Lung (tissue), 11 donors: ENCODE measurements at regions not wholly inside any gene's neighbourhood (a gene's known extent, or its start where the extent isn't known, plus 50 kb on each side); places are given as distances from the start of the nearest gene placed in this dataset.

ENCODE experiments used
- ATAC-seq: fragments of 200-7000 bp; cut with Tn5 transposase; one replicate; pipeline ENCODE4 v1.9.1; 2020; ENCODE audit warnings: moderate number of reproducible peaks; ENCODE audit not compliant: insufficient read depth, low FRiP score
- DNase-seq, 3 donors: peaks; one replicate each; pipeline ENCODE4 v3.0.0-alpha.2; 2013 to 2017
- H3K27ac ChIP-seq, 2 donors: one replicate each; pipeline ENCODE4 v1.5.1; 2013; ENCODE audit warnings: mild to moderate bottlenecking in 2 of 2, moderate library complexity in 2 of 2, control low read depth in 1 of 2, inconsistent platforms in 1 of 2, low read depth in 1 of 2, low read length in 1 of 2
- H3K27me3 ChIP-seq, 3 donors: one replicate each; pipeline ENCODE4 v1.5.1; 2013; ENCODE audit warnings: low read length in 2 of 3; ENCODE audit not compliant: control insufficient read depth in 3 of 3, insufficient read depth in 3 of 3
- H3K36me3 ChIP-seq, 4 donors: one replicate each; pipeline ENCODE4 v1.5.1; 2013; ENCODE audit warnings: low read length in 4 of 4, mild to moderate bottlenecking in 1 of 4, moderate library complexity in 1 of 4; ENCODE audit not compliant: control insufficient read depth in 4 of 4, insufficient read depth in 4 of 4
- H3K4me1 ChIP-seq, 5 donors: one replicate each; pipeline ENCODE4 v1.5.1; 2013; ENCODE audit warnings: low read length in 5 of 5, mild to moderate bottlenecking in 2 of 5, moderate library complexity in 1 of 5; ENCODE audit not compliant: control insufficient read depth in 5 of 5, insufficient read depth in 5 of 5
- H3K4me3 ChIP-seq: one replicate; pipeline ENCODE4 v1.5.1; 2013; ENCODE audit warnings: mild to moderate bottlenecking, control low read depth, moderate library complexity
- H3K9ac ChIP-seq, 2 donors: one replicate each; pipeline ENCODE4 v1.5.1; 2013; ENCODE audit warnings: low read length in 2 of 2, control low read depth in 1 of 2; ENCODE audit not compliant: insufficient read depth in 1 of 2
- H3K9me3 ChIP-seq, 4 donors: one replicate each; pipeline ENCODE4 v1.5.1; 2013; ENCODE audit warnings: low read length in 3 of 4, mild to moderate bottlenecking in 1 of 4, moderate library complexity in 1 of 4; ENCODE audit not compliant: control insufficient read depth in 4 of 4, insufficient read depth in 3 of 4
- CTCF ChIP-seq: IDR thresholded peaks from 2 replicates; pipeline ENCODE4 v1.5.1; 2012; ENCODE audit warnings: mild to moderate bottlenecking; ENCODE audit errors: control extremely low read depth, extremely low read depth
- WGBS, 2 donors: extraction: QIAGEN DNeasy Blood & Tissue Kit; methylation state at CpG; one replicate each; pipeline ENCODE4 v1.1.7; 2013; 5-methylcytosine and 5-hydroxymethylcytosine counted together
- donor health status: control.
- donor health status: control.
- donor health status: Bipolar disorder and iron deficiency.
- donor health status: healthy.
- donor health status: DM: yes; HTN: yes; CAD: no.

DNA sequence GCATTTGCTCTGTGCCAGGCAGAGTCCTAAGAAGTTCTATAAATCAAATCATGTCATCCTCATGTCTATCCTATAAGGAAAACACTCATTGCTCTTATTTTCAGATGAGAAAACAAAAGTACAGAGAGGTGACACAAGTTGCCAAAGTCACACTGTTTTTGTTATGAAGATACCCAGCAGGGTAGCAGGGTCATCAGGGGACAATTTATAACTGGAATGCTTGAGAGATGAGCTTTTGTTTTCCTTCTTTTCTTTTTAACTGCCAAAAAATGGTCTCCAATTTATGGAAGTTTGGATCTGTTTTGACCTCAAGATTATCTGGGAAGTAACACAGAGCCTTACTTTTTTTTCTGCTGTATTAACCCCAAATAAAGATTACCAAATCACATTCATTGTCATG lies 354.1 kb downstream of the SUCLA2 start:
- ATAC-seq (no peak), DNase-seq (no peak)
- no peak overlapping the region for H3K27ac ChIP-seq
- no peak overlapping the region for H3K9ac ChIP-seq
- no peak overlapping the region for H3K4me3 ChIP-seq
- TF ChIP-seq CTCF: no peak
- H3K27me3 ChIP-seq: no peaks in the 10 kb centered on the region
- H3K9me3 ChIP-seq: no peaks in the 10 kb centered on the region
- no peaks in the 10 kb centered on the region for H3K36me3 ChIP-seq
- H3K4me1 ChIP-seq: no peaks in the 10 kb centered on the region

DNA sequence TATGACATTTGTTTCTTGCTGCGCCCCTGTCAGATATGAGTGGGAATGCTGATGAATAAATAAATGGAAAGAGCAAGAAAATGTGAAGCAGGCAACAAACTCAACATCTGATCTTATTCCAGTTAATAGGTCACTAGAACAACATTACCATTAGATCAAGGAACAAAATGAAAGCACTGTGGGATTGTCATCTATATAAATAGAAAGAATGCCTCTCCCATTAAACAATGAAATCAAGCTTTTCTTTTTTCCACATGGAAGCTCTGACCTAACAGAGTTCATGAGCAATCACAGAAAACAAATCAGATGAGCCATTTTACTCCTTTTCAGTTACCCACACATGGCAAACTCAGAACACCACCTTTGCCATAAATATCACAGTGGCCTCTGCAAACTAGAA lies 354.8 kb downstream of the SUCLA2 start:
- Histone ChIP-seq H3K4me3 (no peak overlapping the region), H3K27me3 (no peaks in the 10 kb centered on the region), H3K27ac (no peak overlapping the region), H3K9me3 (no peaks in the 10 kb centered on the region), H3K4me1 (no peaks in the 10 kb centered on the region), H3K36me3 (no peaks in the 10 kb centered on the region), H3K9ac (no peak overlapping the region)
- no peak for TF ChIP-seq CTCF
- 88 to 92% methylated on average over 1 of the region's 1 CpG for WGBS, 2 donors
- ATAC-seq (no peak), DNase-seq (no peak)

DNA sequence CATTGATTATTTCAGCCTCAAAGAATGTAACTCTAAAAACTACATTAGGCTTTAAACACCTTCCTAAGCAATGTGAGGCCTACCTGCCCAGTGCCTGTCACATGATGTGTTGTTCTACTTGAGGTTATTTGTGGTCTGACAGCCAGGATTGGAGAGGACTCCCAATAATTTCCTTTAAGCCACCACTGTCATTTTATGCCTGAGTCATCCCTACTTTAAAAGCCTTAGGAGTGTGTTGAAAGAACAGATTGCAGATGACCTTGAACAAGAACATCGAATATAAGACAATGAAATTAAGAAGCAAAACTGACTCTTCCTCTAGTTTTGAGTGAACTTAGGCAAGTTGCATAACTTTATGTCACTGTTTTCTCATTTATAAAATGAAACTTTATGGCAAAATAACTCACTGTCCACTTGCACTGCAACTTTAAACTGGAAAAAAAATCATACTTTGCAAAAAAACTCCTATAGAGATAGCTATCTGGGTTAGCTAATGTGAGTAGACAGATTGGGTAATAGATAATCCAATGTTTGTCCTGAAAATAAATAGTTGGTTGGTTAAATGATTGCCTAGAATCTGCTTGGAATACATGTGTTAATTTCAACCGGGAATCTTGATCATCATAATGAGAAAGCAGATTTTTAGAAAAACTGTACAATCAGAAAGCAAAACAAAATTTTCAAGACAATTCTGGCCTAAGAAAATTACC lies 361.2 kb downstream of the SUCLA2 start:
- Histone ChIP-seq H3K27me3 (no peaks in the 10 kb centered on the region), H3K4me3 (no peak overlapping the region), H3K9me3 (no peaks in the 10 kb centered on the region), H3K27ac (no peak overlapping the region), H3K4me1 (no peaks in the 10 kb centered on the region), H3K9ac (no peak overlapping the region), H3K36me3 (no peaks in the 10 kb centered on the region)
- WGBS, 2 donors: 78 to 84% methylated on average over 2 of the region's 2 CpGs
- ATAC-seq (no peak), DNase-seq (no peak)
- no peak for TF ChIP-seq CTCF

- no peak overlapping the region for H3K9ac ChIP-seq
- 94 to 97% methylated on average over 1 of the region's 1 CpG for WGBS, 2 donors
- H3K4me1 ChIP-seq: no peaks in the 10 kb centered on the region
- H3K4me3 ChIP-seq: no peak overlapping the region
- DNase-seq: no peak
- H3K27ac ChIP-seq: no peak overlapping the region
- H3K9me3 ChIP-seq: no peaks in the 10 kb centered on the region
- no peaks in the 10 kb centered on the region for H3K36me3 ChIP-seq
- TF ChIP-seq CTCF: no peak
- no peak for ATAC-seq
- H3K27me3 ChIP-seq: no peaks in the 10 kb centered on the region
These were observed 362.4 kb downstream of the SUCLA2 start for GRCh38 chr13:47638627-47639026.
